Panc1 (cell line): ENCODE measurements at regions not wholly inside any gene's neighbourhood (a gene's known extent, or its start where the extent isn't known, plus 50 kb on each side); places are given as distances from the start of the nearest gene placed in this dataset.

ENCODE experiments used
- ATAC-seq: fragments of 200-7000 bp; cut with Tn5 transposase; 2 replicates; pipeline ENCODE4 v1.9.1; 2020; ENCODE audit warnings: mild to moderate bottlenecking, moderate library complexity
- BruUV-seq: library from RNA; stranded (reverse); fragments of 400-500 nt; replicated peaks from 2 replicates; lab custom pipeline; 2021; lab: Mats Ljungman, UMichigan
- CTCF ChIA-PET: fragments of 300-600 bp; sonication (Branson Sonifier 250); formaldehyde crosslinking; loops from one replicate; lab custom pipeline; 2022; ENCODE audit warnings: antibody characterized with exemption; lab: Charles Lee
- POLR2A ChIA-PET: fragments of 300-600 bp; sonication (Branson Sonifier 250); formaldehyde crosslinking; loops from one replicate; lab custom pipeline; 2022; ENCODE audit warnings: antibody characterized with exemption; lab: Charles Lee
- DNase-seq: peaks from one replicate; pipeline ENCODE4 v3.0.0-alpha.2; 2010; ENCODE audit warnings: low read depth, low spot score
- H3K27ac ChIP-seq: 2 replicates; pipeline ENCODE4 v1.5.1; 2011; ENCODE audit warnings: mild to moderate bottlenecking, low read length, inconsistent platforms
- H3K27me3 ChIP-seq: fragments of 200-500 bp; sonication (Bioruptor generic); 2 replicates; pipeline ENCODE4 v1.6.0; 2014; ENCODE audit warnings: low read length, inconsistent platforms; ENCODE audit not compliant: control insufficient read depth, insufficient read depth
- H3K36me3 ChIP-seq: fragments of 200-500 bp; sonication (Bioruptor generic); 2 replicates; pipeline ENCODE4 v1.5.1; 2014; ENCODE audit warnings: inconsistent platforms, mild to moderate bottlenecking, low read length, moderate library complexity; ENCODE audit not compliant: control insufficient read depth, insufficient read depth
- H3K4me1 ChIP-seq: 2 replicates; pipeline ENCODE4 v1.5.1; 2011; ENCODE audit warnings: inconsistent platforms, mild to moderate bottlenecking, low read length, moderate library complexity; ENCODE audit not compliant: control insufficient read depth, insufficient read depth
- H3K4me3 ChIP-seq, 2 experiments: 2 replicates each; pipeline ENCODE4 v1.5.1; 2011 to 2012; ENCODE audit warnings: low read depth in 2 of 2, low read length in 2 of 2, mild to moderate bottlenecking in 2 of 2, inconsistent platforms in 1 of 2, moderate library complexity in 1 of 2
- H3K9me3 ChIP-seq: fragments of 200-500 bp; sonication (Bioruptor generic); 2 replicates; pipeline ENCODE4 v1.5.1; 2014; ENCODE audit warnings: low read depth, mild to moderate bottlenecking, inconsistent platforms, low read length, moderate library complexity; ENCODE audit not compliant: control insufficient read depth, insufficient read depth
- POLR2AphosphoS5 ChIP-seq: IDR thresholded peaks from 2 replicates; pipeline ENCODE4 v1.6.1; 2012; ENCODE audit warnings: mild to moderate bottlenecking, low read depth, low read length, moderate library complexity
- SIN3A ChIP-seq: IDR thresholded peaks from 2 replicates; pipeline ENCODE4 v1.6.1; 2012; ENCODE audit warnings: low read depth, mild to moderate bottlenecking, low read length, moderate library complexity, borderline replicate concordance; ENCODE audit not compliant: insufficient read depth
- TCF7L2 ChIP-seq: IDR thresholded peaks from 2 replicates; pipeline ENCODE4 v1.6.1; 2011; ENCODE audit warnings: mild to moderate bottlenecking, low read depth, low read length, inconsistent platforms
- in situ Hi-C: cut with HindIII; loops from 2 replicates; pipeline ENCODE4 v1.10.0; 2016; ENCODE audit warnings: low sequenced_read_pairs, low pct_unique_long_range_greater_than_20kb
- intact Hi-C: fragments of 100-400 bp; cut with micrococcal nuclease; formaldehyde crosslinking; loops from one replicate; pipeline ENCODE4 v1.10.0; 2022; ENCODE audit not compliant: unreplicated experiment
- TF ChIP-seq, protein P1 (sequence below), 2 experiments: IDR thresholded peaks; 2 replicates each; pipeline ENCODE4 v1.6.1; 2011 to 2012; ENCODE audit warnings: low read depth in 2 of 2, control low read depth in 1 of 2, low read length in 1 of 2, mild to moderate bottlenecking in 1 of 2, moderate library complexity in 1 of 2; ENCODE audit not compliant: insufficient read depth in 1 of 2
- TF ChIP-seq, protein P2 (sequence below): fragments of 450-650 bp; IDR thresholded peaks from 2 replicates; pipeline ENCODE4 v1.5.1; 2017; ENCODE audit warnings: mild to moderate bottlenecking

DNA sequence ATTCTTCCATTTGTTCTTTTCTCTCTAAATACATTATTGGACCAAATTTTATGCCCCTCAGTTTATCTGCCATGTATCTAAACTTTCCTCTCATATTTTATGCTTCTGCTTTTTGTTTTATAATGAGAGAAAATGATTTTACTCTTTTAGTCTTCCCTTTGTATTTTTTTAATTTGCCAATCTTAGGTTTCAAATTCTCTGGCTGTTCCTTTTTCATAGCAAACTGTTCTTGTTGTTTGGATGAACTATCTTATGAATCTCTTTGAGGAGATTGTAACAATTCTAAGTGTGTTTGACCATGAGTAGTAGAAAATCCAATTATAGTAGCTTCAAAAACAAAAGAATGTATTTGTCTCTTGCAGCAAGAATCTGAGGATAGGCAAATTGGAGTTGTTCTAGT is 290.5 kb downstream of the NDFIP2 start:
- H3K36me3 ChIP-seq: no peaks in the 10 kb centered on the region
- in situ Hi-C loops (no loop called here), intact Hi-C loops (no loop called here)
- no peak overlapping the region for H3K27ac ChIP-seq
- ATAC-seq: no peak
- TF ChIP-seq, protein P1, sequence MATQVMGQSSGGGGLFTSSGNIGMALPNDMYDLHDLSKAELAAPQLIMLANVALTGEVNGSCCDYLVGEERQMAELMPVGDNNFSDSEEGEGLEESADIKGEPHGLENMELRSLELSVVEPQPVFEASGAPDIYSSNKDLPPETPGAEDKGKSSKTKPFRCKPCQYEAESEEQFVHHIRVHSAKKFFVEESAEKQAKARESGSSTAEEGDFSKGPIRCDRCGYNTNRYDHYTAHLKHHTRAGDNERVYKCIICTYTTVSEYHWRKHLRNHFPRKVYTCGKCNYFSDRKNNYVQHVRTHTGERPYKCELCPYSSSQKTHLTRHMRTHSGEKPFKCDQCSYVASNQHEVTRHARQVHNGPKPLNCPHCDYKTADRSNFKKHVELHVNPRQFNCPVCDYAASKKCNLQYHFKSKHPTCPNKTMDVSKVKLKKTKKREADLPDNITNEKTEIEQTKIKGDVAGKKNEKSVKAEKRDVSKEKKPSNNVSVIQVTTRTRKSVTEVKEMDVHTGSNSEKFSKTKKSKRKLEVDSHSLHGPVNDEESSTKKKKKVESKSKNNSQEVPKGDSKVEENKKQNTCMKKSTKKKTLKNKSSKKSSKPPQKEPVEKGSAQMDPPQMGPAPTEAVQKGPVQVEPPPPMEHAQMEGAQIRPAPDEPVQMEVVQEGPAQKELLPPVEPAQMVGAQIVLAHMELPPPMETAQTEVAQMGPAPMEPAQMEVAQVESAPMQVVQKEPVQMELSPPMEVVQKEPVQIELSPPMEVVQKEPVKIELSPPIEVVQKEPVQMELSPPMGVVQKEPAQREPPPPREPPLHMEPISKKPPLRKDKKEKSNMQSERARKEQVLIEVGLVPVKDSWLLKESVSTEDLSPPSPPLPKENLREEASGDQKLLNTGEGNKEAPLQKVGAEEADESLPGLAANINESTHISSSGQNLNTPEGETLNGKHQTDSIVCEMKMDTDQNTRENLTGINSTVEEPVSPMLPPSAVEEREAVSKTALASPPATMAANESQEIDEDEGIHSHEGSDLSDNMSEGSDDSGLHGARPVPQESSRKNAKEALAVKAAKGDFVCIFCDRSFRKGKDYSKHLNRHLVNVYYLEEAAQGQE (IDR thresholded peaks at IDR 0.05; ENCODE audit: insufficient read depth in 1 of 2, low read depth in 2 of 2, low read length in 1 of 2): no peak
- TF ChIP-seq POLR2AphosphoS5 (no peak), TCF7L2 (no peak), SIN3A (no peak)
- TF ChIP-seq, protein P2, sequence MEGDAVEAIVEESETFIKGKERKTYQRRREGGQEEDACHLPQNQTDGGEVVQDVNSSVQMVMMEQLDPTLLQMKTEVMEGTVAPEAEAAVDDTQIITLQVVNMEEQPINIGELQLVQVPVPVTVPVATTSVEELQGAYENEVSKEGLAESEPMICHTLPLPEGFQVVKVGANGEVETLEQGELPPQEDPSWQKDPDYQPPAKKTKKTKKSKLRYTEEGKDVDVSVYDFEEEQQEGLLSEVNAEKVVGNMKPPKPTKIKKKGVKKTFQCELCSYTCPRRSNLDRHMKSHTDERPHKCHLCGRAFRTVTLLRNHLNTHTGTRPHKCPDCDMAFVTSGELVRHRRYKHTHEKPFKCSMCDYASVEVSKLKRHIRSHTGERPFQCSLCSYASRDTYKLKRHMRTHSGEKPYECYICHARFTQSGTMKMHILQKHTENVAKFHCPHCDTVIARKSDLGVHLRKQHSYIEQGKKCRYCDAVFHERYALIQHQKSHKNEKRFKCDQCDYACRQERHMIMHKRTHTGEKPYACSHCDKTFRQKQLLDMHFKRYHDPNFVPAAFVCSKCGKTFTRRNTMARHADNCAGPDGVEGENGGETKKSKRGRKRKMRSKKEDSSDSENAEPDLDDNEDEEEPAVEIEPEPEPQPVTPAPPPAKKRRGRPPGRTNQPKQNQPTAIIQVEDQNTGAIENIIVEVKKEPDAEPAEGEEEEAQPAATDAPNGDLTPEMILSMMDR: no peak
- no peaks in the 10 kb centered on the region for H3K27me3 ChIP-seq
- H3K9me3 ChIP-seq: peaks cover 22% of the 10 kb centered on the region; the same call in 1 of the 2 replicates
- H3K4me1 ChIP-seq: peaks cover 2% of the 10 kb centered on the region; the same call in 1 of the 2 replicates
- no peak overlapping the region for H3K4me3 ChIP-seq
- no peak for DNase-seq
- ChIA-PET POLR2A (no interaction called here), CTCF (no interaction called here)
- no TSS peak for BruUV-seq

DNA sequence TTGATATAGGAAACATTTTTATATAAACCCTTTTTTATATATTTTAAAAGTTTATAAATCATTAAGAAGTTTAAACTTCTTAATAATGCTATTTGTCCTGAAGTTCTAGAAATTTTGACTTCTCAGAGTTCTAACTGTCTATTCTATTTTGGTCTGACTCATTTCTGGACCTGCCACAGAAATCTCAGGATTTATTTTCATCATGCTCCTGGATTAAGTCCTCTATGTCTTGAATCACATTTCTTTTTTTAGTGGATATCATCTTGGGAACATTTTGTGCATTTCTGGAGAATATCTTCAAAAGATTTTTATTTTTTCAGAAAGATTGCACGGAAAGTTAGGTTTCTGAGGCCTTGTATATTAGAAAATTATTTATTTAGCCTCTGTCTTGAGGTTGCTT is 289.1 kb downstream of the NDFIP2 start:
- in situ Hi-C loops (no loop called here), intact Hi-C loops (no loop called here)
- no peak for TF ChIP-seq POLR2AphosphoS5
- no peak for TF ChIP-seq TCF7L2
- TF ChIP-seq SIN3A: no peak
- TF ChIP-seq, protein P2: no peak
- TF ChIP-seq, protein P1 (IDR thresholded peaks at IDR 0.05; ENCODE audit: insufficient read depth in 1 of 2, low read depth in 2 of 2, low read length in 1 of 2): no peak
- H3K9me3 ChIP-seq: peaks cover 19% of the 10 kb centered on the region; the same call in 1 of the 2 replicates
- CTCF ChIA-PET: no interaction called here
- no peak overlapping the region for H3K4me3 ChIP-seq
- no peak for ATAC-seq
- H3K27me3 ChIP-seq: no peaks in the 10 kb centered on the region
- peaks cover 2% of the 10 kb centered on the region; the same call in 1 of the 2 replicates for H3K4me1 ChIP-seq
- POLR2A ChIA-PET: no interaction called here
- H3K36me3 ChIP-seq: no peaks in the 10 kb centered on the region
- no peak for DNase-seq
- BruUV-seq: no TSS peak
- no peak overlapping the region for H3K27ac ChIP-seq
